ENCODE measurements at regions not wholly inside any gene's neighbourhood (a gene's known extent, or its start where the extent isn't known, plus 50 kb on each side); places are given as distances from the start of the nearest gene placed in this dataset.

GRCh38 chr16:85293458-85293857 lies 181.2 kb upstream of the CIBAR2 start:
- TF ChIP-seq CTCF (IDR thresholded peaks at IDR 0.05) (no peak), EP300 (IDR thresholded peaks at IDR 0.05; ENCODE audit: low read depth) (no peak), POLR2A (IDR thresholded peaks at IDR 0.05) (no peak), POLR2AphosphoS5 (IDR thresholded peaks at IDR 0.05) (no peak)
